MM.1S (cell line): ENCODE measurements at regions not wholly inside any gene's neighbourhood (a gene's known extent, or its start where the extent isn't known, plus 50 kb on each side); places are given as distances from the start of the nearest gene placed in this dataset.

Experiments
- DNase-seq: peaks from one replicate; pipeline ENCODE4 v3.0.0-alpha.2; 2015
- H2AFZ ChIP-seq: fragments of 300-600 bp; sonication (generic); 2 replicates; pipeline ENCODE4 v1.6.0; 2016; ENCODE audit warnings: antibody characterized with exemption, low read length
- H3F3A ChIP-seq: fragments of 300-600 bp; sonication (generic); 2 replicates; pipeline ENCODE4 v1.6.1; 2016; ENCODE audit warnings: mild to moderate bottlenecking, antibody characterized with exemption, low read length, moderate library complexity, mixed read lengths; ENCODE audit not compliant: insufficient read depth
- H3K27ac ChIP-seq: fragments of 300-600 bp; sonication (generic); 2 replicates; pipeline ENCODE4 v1.5.1; 2016; ENCODE audit warnings: mild to moderate bottlenecking, low read length
- H3K27me3 ChIP-seq: fragments of 300-600 bp; sonication (generic); replicated peaks from 2 replicates; pipeline ENCODE4 v1.6.0; 2016; ENCODE audit warnings: low read length; ENCODE audit not compliant: insufficient read depth
- H3K36me3 ChIP-seq: fragments of 300-600 bp; sonication (generic); replicated peaks from 2 replicates; pipeline ENCODE4 v1.6.1; 2016; ENCODE audit warnings: mild to moderate bottlenecking, low read length, mixed read lengths; ENCODE audit not compliant: insufficient read depth
- H3K4me1 ChIP-seq: fragments of 300-600 bp; sonication (generic); 2 replicates; pipeline ENCODE4 v1.6.1; 2016; ENCODE audit warnings: low read length, mixed read lengths
- H3K4me2 ChIP-seq: fragments of 300-600 bp; sonication (generic); 2 replicates; pipeline ENCODE4 v1.6.0; 2016; ENCODE audit warnings: low read depth, low read length
- H3K4me3 ChIP-seq: fragments of 300-600 bp; sonication (generic); 2 replicates; pipeline ENCODE4 v1.5.1; 2016; ENCODE audit warnings: low read length, mixed read lengths
- H3K79me2 ChIP-seq: fragments of 300-600 bp; sonication (generic); 2 replicates; pipeline ENCODE4 v1.6.1; 2016; ENCODE audit warnings: mixed run types, low read length, mixed read lengths
- H3K9ac ChIP-seq: fragments of 300-600 bp; sonication (generic); 2 replicates; pipeline ENCODE4 v1.6.1; 2016; ENCODE audit warnings: low read length, mixed read lengths
- H3K9me2 ChIP-seq: fragments of 300-600 bp; sonication (generic); replicated peaks from 2 replicates; pipeline ENCODE4 v1.6.1; 2016; ENCODE audit warnings: mild to moderate bottlenecking, low read length, mixed read lengths; ENCODE audit not compliant: insufficient read depth
- H3K9me3 ChIP-seq: fragments of 300-600 bp; sonication (generic); replicated peaks from 2 replicates; pipeline ENCODE4 v1.6.1; 2016; ENCODE audit warnings: mild to moderate bottlenecking, low read length, mixed read lengths; ENCODE audit not compliant: insufficient read depth
- H4K20me1 ChIP-seq: fragments of 300-600 bp; sonication (generic); 2 replicates; pipeline ENCODE4 v1.6.1; 2016; ENCODE audit warnings: mild to moderate bottlenecking, low read length, moderate library complexity, mixed read lengths; ENCODE audit not compliant: insufficient read depth
- CTCF ChIP-seq: fragments of 300-600 bp; sonication (generic); IDR thresholded peaks from 2 replicates; pipeline ENCODE4 v1.5.1; 2016; ENCODE audit warnings: antibody characterized with exemption, low read length, mixed read lengths
- EZH2 ChIP-seq: fragments of 300-600 bp; sonication (generic); optimal IDR thresholded peaks from 2 replicates; pipeline ENCODE3; 2017; ENCODE audit warnings: low read depth, mild to moderate bottlenecking, antibody characterized with exemption, low read length, mixed read lengths
- EZH2phosphoT487 ChIP-seq: fragments of 300-600 bp; sonication (generic); IDR thresholded peaks from 2 replicates; pipeline ENCODE4 v1.6.1; 2018; ENCODE audit warnings: antibody characterized with exemption, low read length

DNA sequence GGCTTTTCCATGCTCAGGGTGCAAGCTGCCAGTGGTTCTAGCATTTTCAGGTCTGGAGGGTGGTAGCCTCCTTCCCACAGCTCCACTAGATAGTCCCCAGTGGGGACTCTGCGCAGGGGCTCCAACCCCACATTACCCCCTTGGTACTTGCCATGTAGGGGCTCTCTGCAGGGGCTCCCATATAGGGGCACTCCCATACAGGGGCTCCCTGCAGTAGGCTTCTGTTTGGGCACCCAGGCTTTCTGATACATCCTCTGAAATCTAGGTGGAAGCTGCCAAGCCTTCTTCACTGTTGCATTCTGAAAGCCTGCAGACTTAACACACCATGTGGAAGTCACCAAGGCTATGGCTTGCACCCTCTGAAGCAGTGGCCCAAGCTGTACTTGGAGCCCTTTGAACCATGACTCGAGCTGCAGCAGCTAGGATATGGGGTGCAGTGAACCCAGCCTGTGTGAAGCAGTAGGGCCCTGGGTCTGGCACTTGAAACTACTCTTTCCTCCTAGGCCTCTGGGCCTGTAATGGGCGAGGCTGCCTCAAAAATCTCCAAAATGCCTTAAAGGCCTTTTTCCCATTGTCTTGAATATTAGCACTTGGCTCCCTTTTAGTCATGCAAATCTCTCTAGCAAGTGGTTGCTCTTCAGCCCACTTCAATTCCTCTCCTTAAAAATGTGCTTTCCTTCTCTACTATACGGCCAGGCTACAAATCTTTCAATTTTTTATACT lies 96.4 kb downstream of the TPRA1 start:
- no peaks in the 10 kb centered on the region for H3K9me3 ChIP-seq
- TF ChIP-seq CTCF = no peak
- TF ChIP-seq EZH2phosphoT487 = no peak
- no peak for TF ChIP-seq EZH2
- H3K9me2 ChIP-seq = no peaks in the 10 kb centered on the region
- DNase-seq = no peak
- no peak overlapping the region for H3K27ac ChIP-seq
- no peaks in the 10 kb centered on the region for H3K36me3 ChIP-seq
- H3K27me3 ChIP-seq = no peaks in the 10 kb centered on the region
- H3K4me1 ChIP-seq = no peaks in the 10 kb centered on the region
- H2AFZ ChIP-seq = no peak overlapping the region
- H3K79me2 ChIP-seq = no peaks in the 10 kb centered on the region
- H3K4me3 ChIP-seq = no peak overlapping the region
- no peak overlapping the region for H3K4me2 ChIP-seq
- no peaks in the 10 kb centered on the region for H3F3A ChIP-seq
- no peak overlapping the region for H3K9ac ChIP-seq
- H4K20me1 ChIP-seq = no peaks in the 10 kb centered on the region

DNA sequence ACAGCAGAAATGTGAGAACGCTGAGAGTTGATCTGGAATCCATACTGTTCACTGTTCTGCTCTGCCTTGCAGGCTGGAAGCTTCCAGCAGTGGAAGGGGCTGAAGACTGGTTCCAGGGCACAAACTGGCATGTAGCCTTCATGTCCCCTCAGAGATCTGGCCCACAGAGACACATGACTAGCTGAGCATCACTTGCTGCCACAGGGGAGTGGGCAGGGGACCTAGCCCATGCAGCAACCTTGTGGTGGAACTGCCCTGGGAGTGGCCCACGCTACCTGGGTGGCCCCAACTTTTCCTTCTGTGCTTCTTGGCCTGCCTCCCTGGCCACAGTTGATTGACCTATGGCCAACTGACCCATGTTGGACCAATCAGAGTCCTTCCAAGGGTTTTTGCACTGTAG lies 98.1 kb downstream of the TPRA1 start:
- H3K79me2 ChIP-seq = no peaks in the 10 kb centered on the region
- H3K9ac ChIP-seq = no peak overlapping the region
- no peaks in the 10 kb centered on the region for H3K27me3 ChIP-seq
- no peaks in the 10 kb centered on the region for H3K9me3 ChIP-seq
- no peaks in the 10 kb centered on the region for H3K4me1 ChIP-seq
- H3K4me3 ChIP-seq = no peak overlapping the region
- H3K36me3 ChIP-seq = no peaks in the 10 kb centered on the region
- DNase-seq = no peak
- H4K20me1 ChIP-seq = no peaks in the 10 kb centered on the region
- no peak overlapping the region for H3K4me2 ChIP-seq
- no peak overlapping the region for H2AFZ ChIP-seq
- H3F3A ChIP-seq = no peaks in the 10 kb centered on the region
- no peak overlapping the region for H3K27ac ChIP-seq
- no peak for TF ChIP-seq EZH2
- TF ChIP-seq CTCF = no peak
- no peak for TF ChIP-seq EZH2phosphoT487
- H3K9me2 ChIP-seq = no peaks in the 10 kb centered on the region

GRCh38 chr3:127491909-127492308 lies 98.6 kb downstream of the TPRA1 start:
- DNase-seq = no peak
- H3K4me3 ChIP-seq = no peak overlapping the region
- no peak overlapping the region for H3K4me2 ChIP-seq
- no peaks in the 10 kb centered on the region for H3F3A ChIP-seq
- no peaks in the 10 kb centered on the region for H4K20me1 ChIP-seq
- no peaks in the 10 kb centered on the region for H3K4me1 ChIP-seq
- no peak for TF ChIP-seq EZH2
- TF ChIP-seq EZH2phosphoT487 = no peak
- TF ChIP-seq CTCF = no peak
- H2AFZ ChIP-seq = no peak overlapping the region
- no peaks in the 10 kb centered on the region for H3K9me2 ChIP-seq
- H3K27me3 ChIP-seq = no peaks in the 10 kb centered on the region
- H3K79me2 ChIP-seq = no peaks in the 10 kb centered on the region
- no peak overlapping the region for H3K27ac ChIP-seq
- no peaks in the 10 kb centered on the region for H3K36me3 ChIP-seq
- no peak overlapping the region for H3K9ac ChIP-seq
- no peaks in the 10 kb centered on the region for H3K9me3 ChIP-seq
